CD4-positive, alpha-beta T cell (primary cell): ENCODE measurements at regions not wholly inside any gene's neighbourhood (a gene's known extent, or its start where the extent isn't known, plus 50 kb on each side); places are given as distances from the start of the nearest gene placed in this dataset.

ENCODE experiments used
- ATAC-seq: fragments of 200-7000 bp; cut with Tn5 transposase; one replicate; pipeline ENCODE4 v1.10.0; 2022; ENCODE audit warnings: mild to moderate bottlenecking; ENCODE audit not compliant: poor library complexity
- CTCF ChIA-PET: fragments of 350-600 bp; sonication (Branson Sonifier 250); formaldehyde crosslinking; loops from one replicate; lab custom pipeline; 2021; ENCODE audit warnings: antibody characterized with exemption, inconsistent platforms; lab: Charles Lee
- POLR2A ChIA-PET: fragments of 350-600 bp; sonication (Branson Sonifier 250); formaldehyde crosslinking; loops from one replicate; lab custom pipeline; 2021; ENCODE audit warnings: antibody characterized with exemption, inconsistent platforms; lab: Charles Lee
- DNase-seq, 14 experiments: peaks; one replicate each; pipeline ENCODE4 v3.0.0-alpha.2; 2013 to 2020; ENCODE audit warnings: mixed read lengths in 2 of 14
- H3K27ac ChIP-seq, 2 donors: one replicate each; pipeline versions ENCODE4 v1.5.1 to v1.7.0; 2013; ENCODE audit warnings: low read length in 2 of 2, low read depth in 1 of 2, mild to moderate bottlenecking in 1 of 2
- H3K27me3 ChIP-seq, 2 experiments: 1 replicate in 1 of 2; 2 replicates in 1 of 2; pipeline versions ENCODE4 v1.6.1 to v1.7.0; 2013; ENCODE audit warnings: low read length in 2 of 2, control low read depth in 1 of 2, mild to moderate bottlenecking in 1 of 2, moderate library complexity in 1 of 2; ENCODE audit not compliant: insufficient read depth in 2 of 2, control insufficient read depth in 1 of 2
- H3K36me3 ChIP-seq: one replicate; pipeline ENCODE4 v1.6.1; 2013; ENCODE audit warnings: low read length, control low read depth; ENCODE audit not compliant: insufficient read depth
- H3K4me1 ChIP-seq: one replicate; pipeline ENCODE4 v1.6.1; 2013; ENCODE audit warnings: low read length, control low read depth; ENCODE audit not compliant: insufficient read depth
- H3K4me3 ChIP-seq: one replicate; pipeline ENCODE4 v1.5.1; 2013; ENCODE audit warnings: mild to moderate bottlenecking, low read length, moderate library complexity
- H3K9me3 ChIP-seq, 2 experiments: 1 replicate in 1 of 2; 2 replicates in 1 of 2; pipeline versions ENCODE4 v1.6.1 to v1.7.0; 2013; ENCODE audit warnings: low read length in 2 of 2, mild to moderate bottlenecking in 2 of 2, control low read depth in 1 of 2, moderate library complexity in 1 of 2; ENCODE audit not compliant: control insufficient read depth in 1 of 2, insufficient read depth in 1 of 2
- H3K27ac Mint-ChIP-seq: one replicate; pipeline ENCODE4 v1.8.0; 2020; ENCODE audit warnings: mixed read lengths
- H3K27me3 Mint-ChIP-seq: one replicate; pipeline ENCODE4 v1.8.0; 2021; ENCODE audit warnings: mixed read lengths
- H3K36me3 Mint-ChIP-seq: one replicate; pipeline ENCODE4 v1.8.0; 2021; ENCODE audit warnings: low read depth, mixed read lengths
- H3K4me1 Mint-ChIP-seq: one replicate; pipeline ENCODE4 v1.8.0; 2021; ENCODE audit warnings: low read depth, mixed read lengths
- H3K4me3 Mint-ChIP-seq: one replicate; pipeline ENCODE4 v1.8.0; 2020; ENCODE audit warnings: mild to moderate bottlenecking, mixed read lengths
- H3K9me3 Mint-ChIP-seq: one replicate; pipeline ENCODE4 v1.8.0; 2020; ENCODE audit warnings: mixed read lengths
- intact Hi-C, 2 experiments: fragments of 100-400 bp; cut with DNase I in 1 of 2; cut with micrococcal nuclease in 1 of 2; formaldehyde crosslinking; loops; one replicate each; pipeline versions ENCODE4 v1.15.1 to v1.9.0; 2023 to 2025; cut with DNase I, micrococcal nuclease
- TF ChIP-seq, protein P1 (sequence below): fragments of 200-600 bp; IDR thresholded peaks from one replicate; pipeline ENCODE4 v1.8.0; 2022; ENCODE audit warnings: antibody characterized with exemption, mild to moderate bottlenecking

DNA sequence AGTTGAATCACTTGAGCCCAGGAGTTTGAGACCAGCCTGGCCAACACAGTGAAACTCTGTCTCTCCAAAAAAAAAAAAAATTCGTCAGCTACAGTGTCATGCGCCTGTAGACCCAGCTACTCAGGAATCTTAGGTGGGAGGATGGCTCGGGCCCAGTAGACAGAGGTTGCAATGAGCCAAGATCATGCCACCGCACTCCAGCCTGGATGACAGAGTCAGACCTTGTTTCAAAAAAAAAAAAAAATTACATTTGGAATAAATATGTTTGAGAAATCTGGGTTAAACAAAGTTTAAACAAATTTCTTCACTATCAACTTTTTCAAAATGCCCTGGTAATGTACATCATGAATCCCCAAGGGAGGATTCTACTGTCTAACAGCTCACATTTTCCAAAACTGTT lies 187.0 kb upstream of the RASSF8 start:
- Histone ChIP-seq H3K27me3 (no peaks in the 10 kb centered on the region), H3K9me3 (no peaks in the 10 kb centered on the region), H3K4me3 (no peak overlapping the region), H3K36me3 (no peaks in the 10 kb centered on the region), H3K27ac (no peak overlapping the region), H3K4me1 (no peaks in the 10 kb centered on the region)
- no peaks in the 10 kb centered on the region for H3K9me3 Mint-ChIP-seq
- H3K27me3 Mint-ChIP-seq = no peaks in the 10 kb centered on the region
- H3K4me1 Mint-ChIP-seq = no peaks in the 10 kb centered on the region
- H3K4me3 Mint-ChIP-seq = no peak overlapping the region
- intact Hi-C loops = no loop called here
- no peaks in the 10 kb centered on the region for H3K36me3 Mint-ChIP-seq
- TF ChIP-seq, protein P1, sequence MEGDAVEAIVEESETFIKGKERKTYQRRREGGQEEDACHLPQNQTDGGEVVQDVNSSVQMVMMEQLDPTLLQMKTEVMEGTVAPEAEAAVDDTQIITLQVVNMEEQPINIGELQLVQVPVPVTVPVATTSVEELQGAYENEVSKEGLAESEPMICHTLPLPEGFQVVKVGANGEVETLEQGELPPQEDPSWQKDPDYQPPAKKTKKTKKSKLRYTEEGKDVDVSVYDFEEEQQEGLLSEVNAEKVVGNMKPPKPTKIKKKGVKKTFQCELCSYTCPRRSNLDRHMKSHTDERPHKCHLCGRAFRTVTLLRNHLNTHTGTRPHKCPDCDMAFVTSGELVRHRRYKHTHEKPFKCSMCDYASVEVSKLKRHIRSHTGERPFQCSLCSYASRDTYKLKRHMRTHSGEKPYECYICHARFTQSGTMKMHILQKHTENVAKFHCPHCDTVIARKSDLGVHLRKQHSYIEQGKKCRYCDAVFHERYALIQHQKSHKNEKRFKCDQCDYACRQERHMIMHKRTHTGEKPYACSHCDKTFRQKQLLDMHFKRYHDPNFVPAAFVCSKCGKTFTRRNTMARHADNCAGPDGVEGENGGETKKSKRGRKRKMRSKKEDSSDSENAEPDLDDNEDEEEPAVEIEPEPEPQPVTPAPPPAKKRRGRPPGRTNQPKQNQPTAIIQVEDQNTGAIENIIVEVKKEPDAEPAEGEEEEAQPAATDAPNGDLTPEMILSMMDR = no peak
- no peak overlapping the region for H3K27ac Mint-ChIP-seq
- POLR2A ChIA-PET = no interaction called here
- ATAC-seq (no peak), DNase-seq (no peak)
- CTCF ChIA-PET = no interaction called here

DNA sequence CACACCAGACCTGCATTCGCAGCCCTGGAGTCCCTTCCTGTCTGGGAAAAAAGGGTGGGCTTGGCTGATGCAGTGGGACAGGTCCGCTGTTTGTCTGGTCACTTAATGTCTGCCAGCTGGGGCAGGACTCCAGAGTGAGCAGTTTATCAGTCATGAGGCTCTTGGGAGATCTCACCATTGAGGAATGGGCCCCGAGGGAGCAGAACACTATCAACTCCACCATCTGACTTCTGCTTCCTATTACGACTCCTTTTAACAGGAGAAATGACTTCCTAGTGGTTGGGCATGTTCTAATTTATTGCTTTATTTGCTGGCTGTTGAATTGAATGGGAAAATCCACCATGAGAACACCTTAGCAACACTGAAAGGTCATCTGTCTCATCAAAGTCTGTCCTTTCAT lies 182.5 kb upstream of the RASSF8 start:
- TF ChIP-seq, protein P1 = no peak
- Mint-ChIP-seq H3K4me3 (no peak overlapping the region), H3K27ac (no peak overlapping the region), H3K9me3 (no peaks in the 10 kb centered on the region), H3K27me3 (no peaks in the 10 kb centered on the region), H3K4me1 (no peaks in the 10 kb centered on the region), H3K36me3 (no peaks in the 10 kb centered on the region)
- Histone ChIP-seq H3K4me3 (no peak overlapping the region), H3K4me1 (no peaks in the 10 kb centered on the region), H3K27ac (no peak overlapping the region), H3K36me3 (no peaks in the 10 kb centered on the region), H3K9me3 (no peaks in the 10 kb centered on the region), H3K27me3 (no peaks in the 10 kb centered on the region)
- no peak for ATAC-seq
- ChIA-PET CTCF (no interaction called here), POLR2A (no interaction called here)
- intact Hi-C loops = no loop called here
- DNase-seq = no peak

DNA sequence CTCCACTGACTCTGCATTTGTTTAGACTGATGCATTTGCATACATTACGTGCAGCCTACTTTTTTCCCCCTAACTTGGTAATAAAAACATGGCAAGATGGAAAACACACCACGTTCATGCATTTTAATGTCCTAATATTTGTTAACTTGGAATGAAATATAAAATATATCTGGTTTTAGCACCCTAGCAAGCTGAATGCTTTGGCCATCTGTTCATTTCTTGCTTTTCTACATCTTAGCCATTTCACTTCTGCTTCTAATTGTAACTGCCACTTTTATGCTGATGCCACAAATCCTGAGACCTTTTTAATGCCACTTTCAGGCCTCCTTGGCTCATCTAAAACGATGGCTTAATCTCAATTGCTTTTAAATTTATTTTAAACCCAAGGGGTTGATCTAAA lies 177.7 kb upstream of the RASSF8 start:
- no peak overlapping the region for H3K4me3 Mint-ChIP-seq
- no peaks in the 10 kb centered on the region for H3K36me3 ChIP-seq
- H3K9me3 ChIP-seq = no peaks in the 10 kb centered on the region
- H3K27ac Mint-ChIP-seq = no peak overlapping the region
- ATAC-seq (no peak), DNase-seq (no peak)
- ChIA-PET POLR2A (no interaction called here), CTCF (no interaction called here)
- intact Hi-C loops = no loop called here
- H3K27ac ChIP-seq = no peak overlapping the region
- no peaks in the 10 kb centered on the region for H3K27me3 ChIP-seq
- H3K4me3 ChIP-seq = no peak overlapping the region
- H3K9me3 Mint-ChIP-seq = no peaks in the 10 kb centered on the region
- TF ChIP-seq, protein P1 = no peak
- no peaks in the 10 kb centered on the region for H3K36me3 Mint-ChIP-seq
- H3K27me3 Mint-ChIP-seq = no peaks in the 10 kb centered on the region
- H3K4me1 ChIP-seq = no peaks in the 10 kb centered on the region
- H3K4me1 Mint-ChIP-seq = no peaks in the 10 kb centered on the region
